ENCODE measurements at regions not wholly inside any gene's neighbourhood (a gene's known extent, or its start where the extent isn't known, plus 50 kb on each side); places are given as distances from the start of the nearest gene placed in this dataset.

- no peak for DNase-seq
Measured at GRCh38 chr5:107254902-107255234, 415.9 kb downstream of the EFNA5 start.

- DNase-seq: no peak
Measured at GRCh38 chr5:107254214-107254901, 416.4 kb downstream of the EFNA5 start.

GRCh38 chr5:107253246-107253645, 417.5 kb downstream of the EFNA5 start:
- DNase-seq: no peak

GRCh38 chr5:107251151-107251550, 419.6 kb downstream of the EFNA5 start:
- no peak for DNase-seq

GRCh38 chr5:107248066-107248695, 422.6 kb downstream of the EFNA5 start:
- DNase-seq: peak; percentile 11

GRCh38 chr5:107247427-107247826, 423.3 kb downstream of the EFNA5 start:
- no peak for DNase-seq

GRCh38 chr5:107243220-107243579, 427.5 kb downstream of the EFNA5 start:
- no peak for DNase-seq

- DNase-seq: no peak
Measured at GRCh38 chr5:107242411-107243219, 428.1 kb downstream of the EFNA5 start.

GRCh38 chr5:107241841-107242240, 428.9 kb downstream of the EFNA5 start:
- DNase-seq: no peak

- no peak for DNase-seq
Measured at GRCh38 chr5:107235167-107235566, 435.6 kb downstream of the EFNA5 start.

- DNase-seq: no peak
Measured at GRCh38 chr5:107232788-107233187, 437.9 kb downstream of the EFNA5 start.

GRCh38 chr5:107232293-107232692, 438.4 kb downstream of the EFNA5 start:
- no peak for DNase-seq

- DNase-seq: no peak
Measured at GRCh38 chr5:107231191-107231590, 439.5 kb downstream of the EFNA5 start.

- DNase-seq: no peak
Measured at GRCh38 chr5:107230367-107230766, 440.4 kb downstream of the EFNA5 start.

GRCh38 chr5:107228226-107228625, 442.5 kb downstream of the EFNA5 start:
- no peak for DNase-seq

- DNase-seq: no peak
Measured at GRCh38 chr5:107224272-107224671, 446.5 kb downstream of the EFNA5 start.

- no peak for DNase-seq
Measured at GRCh38 chr5:107223066-107223465, 447.7 kb downstream of the EFNA5 start.

GRCh38 chr5:107219993-107220392, 450.7 kb downstream of the EFNA5 start:
- DNase-seq: no peak

- no peak for DNase-seq
Measured at GRCh38 chr5:107218457-107219193, 452.1 kb downstream of the EFNA5 start.

- no peak for DNase-seq
Measured at GRCh38 chr5:107217721-107218130, 453.0 kb downstream of the EFNA5 start.

GRCh38 chr5:107216587-107216986, 454.1 kb downstream of the EFNA5 start:
- no peak for DNase-seq

- DNase-seq: no peak
Measured at GRCh38 chr5:107215611-107216010, 455.1 kb downstream of the EFNA5 start.

GRCh38 chr5:107213025-107213424, 457.7 kb downstream of the EFNA5 start:
- DNase-seq: no peak
